Adrenal gland (tissue), 5 donors: ENCODE measurements at regions not wholly inside any gene's neighbourhood (a gene's known extent, or its start where the extent isn't known, plus 50 kb on each side); places are given as distances from the start of the nearest gene placed in this dataset.

Source experiments
- CTCF ChIP-seq, 6 experiments: fragments of 450-650 bp in 4 of 6; fragments of 200-600 bp in 2 of 6; sonication (generic) in 1 of 6; IDR thresholded peaks; 1 replicate in 5 of 6; 2 replicates in 1 of 6; pipeline versions ENCODE4 v1.5.1 to v1.8.0; 2016 to 2021; ENCODE audit warnings: antibody characterized with exemption in 6 of 6, mild to moderate bottlenecking in 2 of 6, moderate library complexity in 1 of 6
- POLR2A ChIP-seq, 2 donors: fragments of 450-650 bp; IDR thresholded peaks; one replicate each; pipeline ENCODE4 v1.6.1; 2017; ENCODE audit warnings: antibody characterized with exemption in 2 of 2, mild to moderate bottlenecking in 2 of 2, moderate library complexity in 1 of 2
- donor health status: DM: no; HTN: no; CAD: no.

DNA sequence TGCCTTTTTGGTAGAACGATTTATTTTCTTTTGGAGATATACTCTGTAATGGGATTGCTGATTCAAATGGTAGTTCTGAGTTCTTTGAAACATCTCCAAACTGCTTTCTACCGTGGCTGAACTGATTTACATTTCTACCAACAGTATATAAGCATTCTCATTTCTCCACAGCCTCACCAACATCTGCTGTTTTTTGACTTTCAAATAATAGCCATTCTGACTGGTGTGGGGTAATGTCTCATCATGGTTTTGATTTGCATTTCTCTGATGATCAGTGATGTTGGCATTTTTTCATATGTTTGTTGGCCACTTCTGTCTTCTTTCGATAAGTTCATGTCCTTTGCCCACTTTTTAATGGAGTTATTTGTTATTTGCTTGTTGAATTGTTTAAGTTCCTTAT, 154.0 kb downstream of the ABHD5 start:
- TF ChIP-seq POLR2A (IDR thresholded peaks at IDR 0.05) (no peak), CTCF (IDR thresholded peaks at IDR 0.05) (no peak)
